ENCODE measurements at regions not wholly inside any gene's neighbourhood (a gene's known extent, or its start where the extent isn't known, plus 50 kb on each side); places are given as distances from the start of the nearest gene placed in this dataset.

DNA sequence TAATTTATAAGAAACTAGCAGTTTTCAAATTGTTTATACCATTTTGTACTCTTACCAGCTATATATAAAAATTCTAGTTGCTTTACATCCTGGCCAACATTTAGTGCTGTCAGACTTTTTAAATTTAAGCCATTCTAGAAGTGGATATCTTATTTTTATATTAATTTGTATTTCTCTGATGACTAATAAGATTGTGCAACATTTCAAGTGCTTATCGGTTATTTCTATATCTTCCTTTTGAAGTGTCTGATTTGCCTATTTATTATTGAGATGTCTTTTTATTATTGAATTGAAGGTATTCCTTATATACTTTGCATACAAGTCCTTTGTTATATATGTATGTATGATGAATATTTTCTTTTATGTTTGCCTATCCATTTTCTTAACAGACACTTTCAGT lies 324.0 kb downstream of the ELAVL2 start:
- TF ChIP-seq, protein P1, sequence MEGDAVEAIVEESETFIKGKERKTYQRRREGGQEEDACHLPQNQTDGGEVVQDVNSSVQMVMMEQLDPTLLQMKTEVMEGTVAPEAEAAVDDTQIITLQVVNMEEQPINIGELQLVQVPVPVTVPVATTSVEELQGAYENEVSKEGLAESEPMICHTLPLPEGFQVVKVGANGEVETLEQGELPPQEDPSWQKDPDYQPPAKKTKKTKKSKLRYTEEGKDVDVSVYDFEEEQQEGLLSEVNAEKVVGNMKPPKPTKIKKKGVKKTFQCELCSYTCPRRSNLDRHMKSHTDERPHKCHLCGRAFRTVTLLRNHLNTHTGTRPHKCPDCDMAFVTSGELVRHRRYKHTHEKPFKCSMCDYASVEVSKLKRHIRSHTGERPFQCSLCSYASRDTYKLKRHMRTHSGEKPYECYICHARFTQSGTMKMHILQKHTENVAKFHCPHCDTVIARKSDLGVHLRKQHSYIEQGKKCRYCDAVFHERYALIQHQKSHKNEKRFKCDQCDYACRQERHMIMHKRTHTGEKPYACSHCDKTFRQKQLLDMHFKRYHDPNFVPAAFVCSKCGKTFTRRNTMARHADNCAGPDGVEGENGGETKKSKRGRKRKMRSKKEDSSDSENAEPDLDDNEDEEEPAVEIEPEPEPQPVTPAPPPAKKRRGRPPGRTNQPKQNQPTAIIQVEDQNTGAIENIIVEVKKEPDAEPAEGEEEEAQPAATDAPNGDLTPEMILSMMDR (conservative IDR thresholded peaks at IDR 0.05; ENCODE audit: low read depth, low read length) = no peak
- DNase-seq (ENCODE audit: low read depth) = no peak
- H3K4me3 ChIP-seq (ENCODE audit: low read length) = no peak overlapping the region

DNA sequence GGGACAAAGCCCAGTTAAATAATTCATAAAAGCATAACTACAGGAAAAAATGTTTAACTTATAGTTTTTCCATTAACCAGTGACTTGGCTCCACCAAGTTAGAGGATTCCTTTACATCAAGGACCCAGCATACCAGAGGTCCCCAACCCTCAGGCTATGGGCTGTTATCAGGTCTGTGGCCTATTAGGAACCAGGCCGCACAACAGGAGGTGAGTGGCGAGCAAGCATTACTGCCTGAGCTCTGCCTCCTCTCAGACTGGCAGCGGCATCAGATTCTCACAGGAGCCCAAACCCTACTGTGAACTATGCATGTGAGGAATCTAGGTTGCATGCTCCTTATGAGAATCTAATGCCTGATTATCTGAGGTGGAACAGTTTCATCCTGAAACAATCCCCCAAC lies 303.1 kb downstream of the ELAVL2 start:
- TF ChIP-seq, protein P1 (conservative IDR thresholded peaks at IDR 0.05; ENCODE audit: low read depth, low read length) = no peak
- no peak overlapping the region for H3K4me3 ChIP-seq (ENCODE audit: low read length)
- DNase-seq (ENCODE audit: low read depth) = no peak

DNA sequence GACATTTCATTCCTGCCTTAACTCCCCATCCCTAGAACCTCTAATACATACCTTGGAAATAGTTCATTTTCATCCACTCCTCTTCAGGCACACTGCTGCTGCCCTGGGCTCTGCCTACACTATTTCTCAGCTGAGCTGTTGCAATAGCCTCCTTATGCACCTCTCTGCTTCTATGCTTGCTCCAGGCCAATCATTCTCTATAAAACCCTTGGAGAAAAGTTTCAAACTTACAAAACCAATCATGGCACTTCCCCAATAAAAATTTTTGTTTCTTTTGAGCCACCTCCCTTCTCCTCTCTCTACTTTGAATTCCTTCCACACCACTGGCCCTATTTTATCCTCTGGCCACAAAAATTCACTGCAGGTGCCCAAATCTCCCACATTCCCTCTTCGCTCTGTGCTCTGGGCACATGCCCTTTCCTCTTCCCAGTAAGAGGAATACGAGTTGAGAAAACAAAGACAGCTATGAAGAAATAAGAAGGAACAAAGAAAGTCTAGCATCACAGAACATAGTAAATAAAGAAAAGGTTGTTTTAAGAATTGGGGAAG lies 301.4 kb downstream of the ELAVL2 start:
- no peak for DNase-seq (ENCODE audit: low read depth)
- TF ChIP-seq, protein P1 (conservative IDR thresholded peaks at IDR 0.05; ENCODE audit: low read depth, low read length) = no peak
- H3K4me3 ChIP-seq (ENCODE audit: low read length) = no peak overlapping the region

DNA sequence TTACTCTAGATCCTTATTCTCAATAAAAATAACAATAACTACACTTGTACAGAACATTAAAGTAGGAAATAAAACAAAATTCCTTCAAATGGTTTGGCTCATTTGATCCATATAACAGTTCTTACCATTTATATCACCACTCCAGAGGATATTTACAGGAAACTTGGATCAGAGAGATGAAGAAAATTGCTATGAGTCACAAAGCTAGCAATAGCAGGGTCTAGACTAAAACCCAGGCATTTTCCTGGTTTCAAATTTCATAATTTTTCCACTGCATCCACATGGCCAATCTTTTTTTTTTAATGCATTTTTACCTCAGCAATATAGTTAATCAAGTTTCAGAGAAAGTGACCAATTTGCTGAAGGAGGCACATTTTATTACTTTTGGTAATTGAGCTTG lies 299.2 kb downstream of the ELAVL2 start:
- DNase-seq (ENCODE audit: low read depth) = no peak
- TF ChIP-seq, protein P1 (conservative IDR thresholded peaks at IDR 0.05; ENCODE audit: low read depth, low read length) = no peak
- H3K4me3 ChIP-seq (ENCODE audit: low read length) = no peak overlapping the region

DNA sequence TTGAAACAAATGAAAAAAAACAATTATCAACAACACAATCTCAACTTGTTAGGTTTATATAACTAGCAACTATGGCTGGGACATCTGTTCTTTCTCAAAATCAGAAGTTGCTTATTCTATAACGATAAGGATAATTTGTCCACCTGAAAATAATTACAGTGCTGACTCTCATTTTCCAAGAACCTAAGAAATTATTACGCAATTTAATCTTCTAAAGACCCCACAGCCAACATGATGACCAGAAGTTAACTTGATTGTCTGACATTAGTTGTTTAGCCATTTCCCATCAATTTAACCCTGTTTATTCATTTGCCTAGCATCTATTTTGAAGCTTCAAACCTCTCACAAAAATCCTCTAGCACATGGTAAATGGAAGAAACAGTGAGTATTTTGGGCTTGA lies 293.8 kb downstream of the ELAVL2 start:
- TF ChIP-seq, protein P1 (conservative IDR thresholded peaks at IDR 0.05; ENCODE audit: low read depth, low read length) = no peak
- DNase-seq (ENCODE audit: low read depth) = no peak
- no peak overlapping the region for H3K4me3 ChIP-seq (ENCODE audit: low read length)

DNA sequence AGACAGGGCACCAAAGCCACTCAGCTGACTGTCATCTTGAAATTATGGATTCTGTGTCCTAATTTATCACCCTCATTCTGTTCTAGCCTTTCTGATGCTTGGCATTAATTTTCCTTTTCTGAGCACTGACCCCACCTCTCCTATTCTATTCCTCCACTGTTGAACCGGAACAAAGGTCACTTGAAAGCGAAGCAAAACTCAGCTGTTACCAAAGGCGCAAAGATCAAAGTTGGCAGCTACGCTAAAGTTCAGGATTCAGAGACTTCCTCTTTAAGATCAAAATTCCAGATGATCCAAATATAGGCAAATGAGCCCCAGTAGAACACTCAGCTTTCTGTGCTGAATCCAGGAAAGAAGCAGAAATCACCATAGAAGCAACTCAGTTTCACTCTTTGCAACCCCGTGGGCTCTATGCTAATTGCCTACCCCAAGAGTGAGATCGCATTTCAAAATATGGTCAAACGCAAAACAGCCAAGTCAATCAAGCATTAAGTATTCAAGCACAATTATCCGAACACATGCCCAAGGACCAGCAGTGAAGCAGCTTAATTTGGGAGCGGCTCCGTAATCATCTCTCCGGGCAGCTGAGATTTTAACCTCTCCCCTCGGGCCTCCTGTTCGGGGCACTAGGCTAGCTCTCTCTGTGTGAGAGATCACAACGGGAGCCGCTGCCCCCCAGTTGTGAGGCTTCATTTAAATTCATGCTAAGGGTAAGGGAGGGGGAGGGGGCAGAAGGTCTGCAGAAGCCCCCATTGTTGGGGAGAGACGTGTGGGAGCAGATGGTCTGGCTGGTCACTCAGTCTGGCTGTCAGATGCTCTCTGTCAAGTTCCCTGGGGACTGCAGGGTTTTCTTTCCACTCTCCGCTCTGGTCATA lies 288.6 kb downstream of the ELAVL2 start:
- no peak for DNase-seq (ENCODE audit: low read depth)
- TF ChIP-seq, protein P1 (conservative IDR thresholded peaks at IDR 0.05; ENCODE audit: low read depth, low read length) = no peak
- H3K4me3 ChIP-seq (ENCODE audit: low read length) = peak overlapping the region; percentile 24

DNA sequence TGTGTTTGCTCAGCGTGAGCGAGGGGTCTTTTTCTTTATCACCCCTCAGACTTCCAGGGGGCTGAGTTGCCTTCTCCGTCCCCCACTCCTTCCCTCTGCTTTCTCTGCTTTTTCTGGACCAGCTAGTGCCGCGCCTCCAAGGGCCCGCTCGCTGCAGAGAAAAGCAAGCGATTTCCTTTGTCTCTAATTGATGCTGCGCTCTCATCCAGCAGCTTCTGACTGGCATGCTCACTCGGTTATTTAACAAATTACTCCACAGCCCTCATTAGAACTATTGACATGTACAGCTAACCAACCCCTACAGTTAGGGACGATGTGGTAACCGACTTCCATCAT lies 288.0 kb downstream of the ELAVL2 start:
- DNase-seq (ENCODE audit: low read depth) = no peak
- TF ChIP-seq, protein P1 (conservative IDR thresholded peaks at IDR 0.05; ENCODE audit: low read depth, low read length) = no peak
- no peak overlapping the region for H3K4me3 ChIP-seq (ENCODE audit: low read length)

Data from retinal pigment epithelial cell (primary cell).